ENCODE measurements at regions not wholly inside any gene's neighbourhood (a gene's known extent, or its start where the extent isn't known, plus 50 kb on each side); places are given as distances from the start of the nearest gene placed in this dataset.
"Not testable (repeated sequence)": the region's sequence is repeated elsewhere in the genome, so short reads cannot be mapped to it uniquely, and the experiment has no call there.

GRCh38 chr15:35937380-35937779 is 391.4 kb upstream of the DPH6 start:
- DNase-seq: no peak

- no peak for DNase-seq
These were observed 399.1 kb upstream of the DPH6 start for GRCh38 chr15:35944945-35945585.

- no peak for DNase-seq
These were observed 407.5 kb upstream of the DPH6 start for GRCh38 chr15:35953424-35953823.

- DNase-seq: no peak
These were observed 410.1 kb upstream of the DPH6 start for GRCh38 chr15:35956056-35956455.

- DNase-seq: no peak
These were observed 412.1 kb upstream of the DPH6 start for GRCh38 chr15:35958021-35958420.

- DNase-seq: no peak
These were observed 413.0 kb upstream of the DPH6 start for GRCh38 chr15:35958975-35959374.

- DNase-seq: no peak
These were observed 417.4 kb upstream of the DPH6 start for GRCh38 chr15:35963326-35963725.

GRCh38 chr15:35966781-35967180 is 420.8 kb upstream of the DPH6 start:
- DNase-seq: no peak

GRCh38 chr15:35967968-35968367 is 422.0 kb upstream of the DPH6 start:
- not testable (repeated sequence) for DNase-seq

GRCh38 chr15:35973029-35973428 is 427.1 kb upstream of the DPH6 start:
- DNase-seq: no peak

- no peak for DNase-seq
These were observed 428.1 kb upstream of the DPH6 start for GRCh38 chr15:35974052-35974451.

- DNase-seq: no peak
These were observed 430.0 kb upstream of the DPH6 start for GRCh38 chr15:35975941-35976340.

GRCh38 chr15:35979608-35980007 is 433.6 kb upstream of the DPH6 start:
- no peak for DNase-seq

- DNase-seq: no peak
These were observed 434.8 kb upstream of the DPH6 start for GRCh38 chr15:35980719-35981118.

- DNase-seq: no peak
These were observed 440.3 kb upstream of the DPH6 start for GRCh38 chr15:35986191-35986721.

GRCh38 chr15:35987056-35987455 is 441.1 kb upstream of the DPH6 start:
- no peak for DNase-seq

GRCh38 chr15:35991386-35991785 is 445.4 kb upstream of the DPH6 start:
- no peak for DNase-seq

- DNase-seq: no peak
These were observed 446.8 kb upstream of the DPH6 start for GRCh38 chr15:35992791-35993190.

GRCh38 chr15:35993196-35993595 is 447.2 kb upstream of the DPH6 start:
- no peak for DNase-seq

GRCh38 chr15:35994876-35995275 is 448.9 kb upstream of the DPH6 start:
- no peak for DNase-seq

GRCh38 chr15:35998663-35999602 is 453.0 kb upstream of the DPH6 start:
- no peak for DNase-seq

GRCh38 chr15:36004891-36005490 is 459.0 kb upstream of the DPH6 start:
- DNase-seq: no peak

- no peak for DNase-seq
These were observed 459.6 kb upstream of the DPH6 start for GRCh38 chr15:36005542-36005941.

GRCh38 chr15:36007699-36008098 is 461.7 kb upstream of the DPH6 start:
- no peak for DNase-seq
